Caco-2 (cell line): ENCODE measurements at regions not wholly inside any gene's neighbourhood (a gene's known extent, or its start where the extent isn't known, plus 50 kb on each side); places are given as distances from the start of the nearest gene placed in this dataset.

Source experiments
- BruUV-seq: library from RNA; stranded (reverse); fragments of 400-500 nt; replicated peaks from 2 replicates; lab custom pipeline; 2021; lab: Mats Ljungman, UMichigan
- CTCF ChIA-PET: fragments of 300-600 bp; sonication (Branson Sonifier 250); formaldehyde crosslinking; loops from one replicate; lab custom pipeline; 2022; ENCODE audit warnings: antibody characterized with exemption; lab: Charles Lee
- POLR2A ChIA-PET: fragments of 300-600 bp; sonication (Branson Sonifier 250); formaldehyde crosslinking; loops from one replicate; lab custom pipeline; 2022; ENCODE audit warnings: antibody characterized with exemption; lab: Charles Lee
- DNase-seq, 2 experiments: peaks; one replicate each; pipeline versions ENCODE4 v3.0.0 to v3.0.0-alpha.2; 2020 to 2022
- H3K27me3 ChIP-seq: replicated peaks from 2 replicates; pipeline ENCODE4 v1.6.0; 2011; ENCODE audit warnings: low read length; ENCODE audit not compliant: control insufficient read depth, insufficient read depth
- H3K36me3 ChIP-seq: 2 replicates; pipeline ENCODE4 v1.5.1; 2011; ENCODE audit warnings: low read length; ENCODE audit not compliant: control insufficient read depth, insufficient read depth
- H3K4me1 ChIP-seq: fragments of 250-450 bp; sonication (Bioruptor Pico); 2 replicates; pipeline ENCODE4 v1.5.1; 2020; ENCODE audit warnings: mild to moderate bottlenecking
- H3K4me3 ChIP-seq: 2 replicates; pipeline ENCODE4 v1.5.1; 2011; ENCODE audit warnings: low read depth, mild to moderate bottlenecking, control low read depth, low read length
- H3K9me3 ChIP-seq: fragments of 250-450 bp; sonication (Bioruptor Pico); 2 replicates; pipeline ENCODE4 v1.5.1; 2020; ENCODE audit warnings: mild to moderate bottlenecking, moderate library complexity
- H3K27ac Mint-ChIP-seq: one replicate; pipeline ENCODE4 v1.8.0; 2022; ENCODE audit warnings: mixed read lengths; ENCODE audit not compliant: unreplicated experiment
- H3K27me3 Mint-ChIP-seq: one replicate; pipeline ENCODE4 v1.8.0; 2022; ENCODE audit warnings: mixed read lengths; ENCODE audit not compliant: insufficient read depth, unreplicated experiment
- H3K36me3 Mint-ChIP-seq: one replicate; pipeline ENCODE4 v1.8.0; 2022; ENCODE audit warnings: mild to moderate bottlenecking, mixed read lengths; ENCODE audit not compliant: insufficient read depth, unreplicated experiment
- H3K4me1 Mint-ChIP-seq: one replicate; pipeline ENCODE4 v1.8.0; 2022; ENCODE audit warnings: low read depth, mixed read lengths; ENCODE audit not compliant: unreplicated experiment
- H3K4me3 Mint-ChIP-seq: one replicate; pipeline ENCODE4 v1.8.0; 2022; ENCODE audit warnings: mild to moderate bottlenecking, moderate library complexity, mixed read lengths; ENCODE audit not compliant: unreplicated experiment
- H3K9me3 Mint-ChIP-seq: one replicate; pipeline ENCODE4 v1.8.0; 2022; ENCODE audit warnings: mixed read lengths; ENCODE audit not compliant: unreplicated experiment
- CTCF ChIP-seq, 2 experiments: fragments of 200-600 bp in 1 of 2; IDR thresholded peaks; 1 replicate in 1 of 2; 2 replicates in 1 of 2; pipeline versions ENCODE4 v1.5.1 to v1.8.0; 2011 to 2022; ENCODE audit warnings: antibody characterized with exemption in 1 of 2, control low read depth in 1 of 2, inconsistent platforms in 1 of 2, low read depth in 1 of 2, low read length in 1 of 2, mild to moderate bottlenecking in 1 of 2, moderate library complexity in 1 of 2; ENCODE audit not compliant: insufficient read depth in 1 of 2, severe bottlenecking in 1 of 2, unreplicated experiment in 1 of 2
- intact Hi-C: fragments of 100-400 bp; cut with micrococcal nuclease; formaldehyde crosslinking; loops from one replicate; pipeline ENCODE4 v1.10.0; 2022; ENCODE audit not compliant: unreplicated experiment

- no TSS peak for BruUV-seq
- Mint-ChIP-seq H3K27me3 (no peaks in the 10 kb centered on the region), H3K4me3 (no peak overlapping the region), H3K4me1 (peaks cover 5% of the 10 kb centered on the region), H3K9me3 (no peaks in the 10 kb centered on the region), H3K36me3 (no peaks in the 10 kb centered on the region), H3K27ac (no peak overlapping the region)
- Histone ChIP-seq H3K4me3 (no peak overlapping the region), H3K36me3 (no peaks in the 10 kb centered on the region), H3K9me3 (no peaks in the 10 kb centered on the region), H3K4me1 (no peaks in the 10 kb centered on the region), H3K27me3 (no peaks in the 10 kb centered on the region)
- ChIA-PET CTCF (interaction anchor here (0.6 kb wide), 1 partner anchor 50 kb away, joined by 3 read pairs; no protein-coding TSS in a partner anchor), POLR2A (no interaction called here)
- no peak for TF ChIP-seq CTCF (IDR thresholded peaks at IDR 0.05; ENCODE audit: insufficient read depth in 1 of 2, low read depth in 1 of 2, low read length in 1 of 2, severe bottlenecking in 1 of 2, unreplicated experiment in 1 of 2)
- intact Hi-C loops = no loop called here
- peak; percentile 14 to 39 for DNase-seq
Observed at GRCh38 chr1:55272994-55273393, 57.8 kb upstream of the USP24 start.
